SW480 (cell line): ENCODE measurements at regions not wholly inside any gene's neighbourhood (a gene's known extent, or its start where the extent isn't known, plus 50 kb on each side); places are given as distances from the start of the nearest gene placed in this dataset.

Experiments
- DNase-seq: peaks from one replicate; pipeline ENCODE4 v3.0.0-alpha.2; 2016; ENCODE audit warnings: low spot score

DNA sequence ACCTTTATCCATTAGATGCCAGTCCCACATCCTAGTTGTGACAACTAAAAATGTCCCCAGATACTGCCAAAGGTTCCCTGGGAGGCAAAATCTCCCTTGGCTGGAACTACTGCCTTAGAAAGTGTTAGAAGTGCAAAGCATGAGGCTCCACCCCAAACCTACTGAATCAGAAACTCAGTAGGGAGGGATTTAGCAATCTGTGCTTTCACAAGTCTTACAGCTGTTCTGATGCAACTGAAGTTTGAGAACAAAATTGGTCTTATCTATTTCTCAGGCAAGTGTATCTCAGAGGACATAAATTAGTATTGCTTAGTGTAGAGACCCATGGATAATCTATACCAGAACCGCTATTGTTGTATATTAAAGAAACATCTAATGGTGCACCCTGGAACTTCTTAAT lies 70.2 kb downstream of the CLDN1 start:
- DNase-seq = no peak

GRCh38 chr3:190249414-190249813 lies 72.8 kb downstream of the CLDN1 start:
- DNase-seq = no peak

- no peak for DNase-seq
Observed at GRCh38 chr3:190242147-190242546, 80.1 kb downstream of the CLDN1 start.

DNA sequence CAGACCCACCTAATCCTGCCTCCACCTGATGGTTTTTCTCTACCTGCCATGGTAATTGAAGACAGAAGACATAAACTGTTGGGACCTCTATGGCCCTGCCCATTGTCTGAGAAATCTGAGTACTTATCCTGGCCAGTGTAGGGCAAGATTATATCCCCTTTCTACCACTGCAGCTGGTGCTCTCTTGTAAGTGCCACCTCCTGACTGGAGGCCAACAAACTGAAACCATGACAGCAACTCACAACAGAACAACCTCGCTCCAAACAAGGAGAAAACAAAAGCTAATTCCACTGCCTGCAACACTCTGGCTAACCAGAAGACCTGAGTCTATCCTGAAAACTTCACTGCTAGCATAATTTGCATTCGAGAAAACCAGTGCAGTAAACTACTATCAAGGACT lies 82.9 kb downstream of the CLDN1 start:
- no peak for DNase-seq

GRCh38 chr3:190238871-190239270 lies 83.4 kb downstream of the CLDN1 start:
- DNase-seq = no peak

GRCh38 chr3:190234621-190235020 lies 87.6 kb downstream of the CLDN1 start:
- no peak for DNase-seq

GRCh38 chr3:190229632-190230424 lies 92.4 kb downstream of the CLDN1 start:
- no peak for DNase-seq

DNA sequence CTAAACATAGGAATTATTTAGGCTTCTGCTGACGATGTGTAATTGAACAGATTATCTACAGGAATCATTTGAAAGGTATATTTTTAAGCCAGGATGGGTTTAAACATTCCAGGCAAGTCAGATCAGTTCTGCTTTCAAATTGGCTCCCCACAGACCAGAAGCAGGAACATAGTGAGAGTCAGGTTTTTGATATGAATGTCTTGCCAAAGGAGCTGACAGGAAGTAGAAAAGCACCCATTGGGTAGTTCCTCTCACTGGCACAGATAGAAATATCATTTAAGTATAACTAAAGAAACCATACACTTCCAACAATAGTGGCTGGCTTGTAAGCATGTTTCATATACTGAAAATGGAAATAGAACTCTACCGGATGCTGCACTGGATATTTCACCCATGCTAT lies 95.2 kb downstream of the CLDN1 start:
- no peak for DNase-seq

- DNase-seq = peak; percentile 57
Observed at GRCh38 chr3:190224863-190225692, 97.2 kb downstream of the CLDN1 start.

GRCh38 chr3:190224456-190224855 lies 97.8 kb downstream of the CLDN1 start:
- DNase-seq = no peak

DNA sequence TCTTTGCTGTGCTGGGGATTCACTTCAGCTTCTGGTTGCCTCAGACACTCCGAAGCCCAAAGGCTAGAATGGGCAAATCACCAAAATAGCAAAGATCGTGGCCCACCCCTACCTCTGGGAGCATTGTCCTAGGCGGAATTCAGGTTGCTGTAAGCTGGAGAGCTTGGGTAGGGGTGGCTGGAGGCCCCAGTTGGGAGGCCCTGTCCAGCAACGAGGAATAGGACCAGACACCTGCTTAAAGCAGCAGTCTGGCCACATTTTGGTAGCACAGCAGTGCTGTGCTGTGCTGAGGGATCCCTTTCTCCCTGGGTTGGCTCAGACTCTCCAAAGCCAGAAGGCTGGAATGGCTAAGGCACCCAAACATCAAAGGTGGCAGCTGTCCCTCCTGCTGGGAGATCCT lies 99.3 kb downstream of the CLDN1 start:
- DNase-seq = no peak

DNA sequence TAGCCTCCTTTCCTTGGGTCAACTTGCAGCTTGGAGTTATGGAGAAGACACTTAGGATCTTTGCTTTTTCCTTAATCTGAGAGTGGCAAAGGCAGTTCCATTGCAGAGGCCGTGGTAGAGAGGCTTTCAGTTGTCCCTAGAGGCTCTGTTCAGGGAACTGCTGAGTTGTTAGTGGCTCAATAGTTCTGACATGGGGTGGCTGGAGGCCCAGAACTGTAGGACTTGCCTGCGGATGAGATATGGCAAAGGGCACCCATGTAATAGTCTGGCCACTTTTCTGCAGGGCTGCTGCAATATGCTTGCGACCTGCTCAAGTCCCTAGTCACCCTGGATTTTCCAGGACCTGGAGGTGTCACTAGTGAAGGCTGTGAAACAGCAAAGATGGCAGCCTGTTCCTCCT lies 99.9 kb downstream of the CLDN1 start:
- DNase-seq = no peak

- no peak for DNase-seq
Observed at GRCh38 chr3:190220362-190220761, 99.7 kb upstream of the P3H2 start.

GRCh38 chr3:190217081-190217480 lies 96.4 kb upstream of the P3H2 start:
- no peak for DNase-seq

- DNase-seq = no peak
Observed at GRCh38 chr3:190213727-190214126, 93.0 kb upstream of the P3H2 start.

DNA sequence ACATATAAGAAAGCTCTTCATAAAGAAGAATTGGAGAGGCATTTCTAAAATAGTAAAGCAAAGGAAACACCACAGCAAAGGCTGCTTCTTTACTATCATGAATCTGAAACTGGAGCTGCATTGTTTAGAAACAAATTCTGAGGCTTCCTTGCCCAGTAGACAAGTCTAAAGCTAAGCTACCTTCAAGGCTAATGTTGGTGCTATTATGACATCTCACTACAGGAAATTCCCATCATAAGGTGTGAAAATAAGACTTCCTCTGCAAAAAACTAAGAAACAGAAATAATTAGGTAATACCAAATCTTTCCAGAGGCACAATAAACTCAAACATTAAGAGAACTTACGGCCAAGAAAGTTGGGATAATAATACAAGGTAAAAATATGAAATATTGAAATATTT lies 89.9 kb upstream of the P3H2 start:
- no peak for DNase-seq

- DNase-seq = no peak
Observed at GRCh38 chr3:190209533-190209932, 88.8 kb upstream of the P3H2 start.

- DNase-seq = no peak
Observed at GRCh38 chr3:190208196-190208595, 87.5 kb upstream of the P3H2 start.

DNA sequence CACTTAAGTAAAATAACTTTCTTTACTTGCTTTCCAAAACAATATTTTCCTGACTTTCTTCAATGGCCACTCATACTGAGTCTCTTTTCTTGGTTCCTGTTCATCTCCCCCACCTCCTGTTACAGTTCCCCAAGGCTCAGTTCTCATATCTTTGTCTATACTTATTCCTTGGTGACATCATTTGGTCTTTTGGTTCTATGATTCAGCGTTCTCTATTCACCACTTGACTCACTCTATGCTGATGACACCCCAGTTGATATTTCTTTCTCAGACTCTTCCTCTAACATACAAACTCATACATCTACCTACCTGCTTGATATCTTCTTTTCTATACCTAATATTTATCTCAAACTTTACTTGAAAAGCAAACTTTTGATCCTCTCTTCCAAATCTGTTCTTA lies 85.0 kb upstream of the P3H2 start:
- DNase-seq = no peak

DNA sequence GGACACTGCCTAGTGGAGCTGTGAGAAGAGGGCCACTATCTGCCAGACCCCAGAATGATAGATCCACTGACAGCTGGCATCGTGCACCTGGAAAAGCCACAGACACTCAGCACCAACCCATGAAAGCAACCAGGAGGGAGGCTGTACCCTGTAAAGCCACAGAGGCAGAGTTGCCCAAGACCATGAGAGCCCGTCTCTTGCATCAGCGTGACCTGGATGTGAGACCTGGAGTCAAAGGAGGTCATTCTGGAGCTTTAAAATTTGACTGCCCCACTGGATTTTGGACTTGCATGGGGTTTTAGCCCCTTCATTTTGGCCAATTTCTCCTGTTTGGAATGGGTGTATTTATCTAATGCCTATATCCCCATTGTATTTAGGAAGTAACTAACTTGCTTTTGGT lies 83.5 kb upstream of the P3H2 start:
- no peak for DNase-seq

DNA sequence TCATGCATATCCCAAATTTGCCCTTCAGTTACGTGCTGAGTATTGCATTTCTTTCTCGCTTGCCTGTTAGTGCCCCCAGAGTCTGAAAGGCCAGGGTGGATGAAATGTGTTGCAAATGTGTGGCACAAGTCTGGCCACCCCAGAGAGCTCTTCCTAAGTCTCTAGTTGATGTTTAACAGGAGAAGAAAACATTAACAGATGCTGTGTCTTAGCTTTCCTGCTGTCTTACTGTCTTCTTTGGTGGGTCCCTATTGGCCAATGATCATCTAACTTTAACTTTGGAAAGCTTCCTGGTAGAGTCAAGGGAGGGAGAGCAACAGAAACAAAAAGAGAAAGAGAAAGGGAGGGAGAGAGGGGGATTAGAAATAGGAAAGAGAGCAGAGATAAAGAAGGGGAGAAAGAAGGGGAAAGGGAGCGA lies 76.7 kb upstream of the P3H2 start:
- DNase-seq = no peak

DNA sequence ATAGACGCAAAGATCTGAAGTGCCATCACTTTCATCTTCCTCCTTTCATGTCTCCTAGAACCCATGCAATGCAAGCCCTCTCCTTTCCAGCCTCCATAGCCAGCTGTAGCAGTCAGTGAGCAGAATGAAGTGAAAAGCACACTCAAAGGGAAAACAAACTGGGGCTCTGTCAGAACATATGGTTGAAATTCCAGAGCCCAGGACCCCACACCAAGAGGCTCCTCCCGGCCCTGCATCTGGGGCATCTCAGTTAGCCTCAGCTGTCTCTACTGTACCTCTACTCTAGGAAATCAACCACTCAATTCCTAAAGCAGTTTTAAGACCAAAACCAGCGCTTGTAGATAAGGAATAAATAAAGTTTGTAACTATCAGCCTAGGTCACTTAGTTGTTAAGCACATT lies 73.8 kb upstream of the P3H2 start:
- no peak for DNase-seq

DNA sequence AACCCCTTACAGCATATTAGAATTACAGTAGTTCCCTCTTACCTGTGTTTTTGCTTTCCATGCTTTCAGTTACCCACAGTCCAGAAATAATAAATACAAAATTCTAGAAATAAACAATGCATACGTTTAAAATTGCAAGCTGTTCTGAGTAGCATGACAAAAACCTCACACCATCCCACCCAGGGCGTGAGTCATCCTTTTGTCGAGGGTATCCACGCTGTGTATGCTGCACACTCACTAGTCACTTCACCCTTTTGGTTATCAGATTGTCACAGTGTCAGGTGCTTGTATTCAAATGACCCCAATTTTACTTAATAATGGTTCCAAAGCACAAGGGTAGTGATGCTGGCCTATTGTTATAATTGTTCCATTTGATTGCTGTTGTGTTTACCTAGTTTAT lies 72.5 kb upstream of the P3H2 start:
- no peak for DNase-seq

GRCh38 chr3:190192739-190193138 lies 72.0 kb upstream of the P3H2 start:
- DNase-seq = no peak
